IMR-90 (cell line): ENCODE measurements at regions not wholly inside any gene's neighbourhood (a gene's known extent, or its start where the extent isn't known, plus 50 kb on each side); places are given as distances from the start of the nearest gene placed in this dataset. TPM values are rescaled to one million over a fixed set of nuclear protein-coding genes. Genes with fewer than 3 reads are reported as not detected.

Experiments used
- microRNA-seq, 2 experiments: library from miRNA; stranded (forward) in 1 of 2; unstranded in 1 of 2; fragments of 10-50 nt in 1 of 2; fragments of <30 nt in 1 of 2; gene quantifications in 1 of 2; microRNA quantifications in 1 of 2; one replicate each; pipeline versions ENCODE3 to v1.1.0; 2013 to 2020; ENCODE audit not compliant: insufficient read depth in 1 of 2, insufficient read length in 1 of 2, unreplicated experiment in 1 of 2
- small RNA-seq, 5 experiments: library from RNA; depleted of rRNA; stranded (forward); fragments of <200 nt; gene quantifications; one replicate each; pipeline ENCODE3, GENCODE V24; 2012

Small RNAs in the stretch of these regions (microRNA-seq; reads per million reads assigned to microRNA genes)
- gene AC082651.2 (ENCODE audit: insufficient read depth, insufficient read length): not detected
- not detected for gene RNU4-73P (ENCODE audit: insufficient read depth, insufficient read length)

Small RNAs in the stretch of these regions (small RNA-seq; reads per million reads assigned to genes)
- 0 reads per million in 5 experiments for gene AC082651.2
- gene RNU4-73P: 0 reads per million in 5 experiments
